GM13977 (cell line): ENCODE measurements at regions not wholly inside any gene's neighbourhood (a gene's known extent, or its start where the extent isn't known, plus 50 kb on each side); places are given as distances from the start of the nearest gene placed in this dataset.

Experiments used
- DNase-seq: peaks from one replicate; pipeline ENCODE4 v3.0.0; 2012; ENCODE audit warnings: low spot score
- in situ Hi-C: fragments of 300-500 bp; cut with MboI; formaldehyde crosslinking; loops from one replicate; pipeline ENCODE4 v1.12.0; 2022; ENCODE audit warnings: low sequenced_read_pairs, low pct_unique_long_range_greater_than_20kb, mixed read lengths, inconsistent platforms; ENCODE audit not compliant: unreplicated experiment
- TF ChIP-seq, protein P1 (sequence below): IDR thresholded peaks from 2 replicates; pipeline ENCODE4 v1.5.1; 2012; ENCODE audit warnings: mild to moderate bottlenecking, control low read depth; ENCODE audit not compliant: insufficient read depth; ENCODE audit errors: extremely low read depth, missing control alignments

DNA sequence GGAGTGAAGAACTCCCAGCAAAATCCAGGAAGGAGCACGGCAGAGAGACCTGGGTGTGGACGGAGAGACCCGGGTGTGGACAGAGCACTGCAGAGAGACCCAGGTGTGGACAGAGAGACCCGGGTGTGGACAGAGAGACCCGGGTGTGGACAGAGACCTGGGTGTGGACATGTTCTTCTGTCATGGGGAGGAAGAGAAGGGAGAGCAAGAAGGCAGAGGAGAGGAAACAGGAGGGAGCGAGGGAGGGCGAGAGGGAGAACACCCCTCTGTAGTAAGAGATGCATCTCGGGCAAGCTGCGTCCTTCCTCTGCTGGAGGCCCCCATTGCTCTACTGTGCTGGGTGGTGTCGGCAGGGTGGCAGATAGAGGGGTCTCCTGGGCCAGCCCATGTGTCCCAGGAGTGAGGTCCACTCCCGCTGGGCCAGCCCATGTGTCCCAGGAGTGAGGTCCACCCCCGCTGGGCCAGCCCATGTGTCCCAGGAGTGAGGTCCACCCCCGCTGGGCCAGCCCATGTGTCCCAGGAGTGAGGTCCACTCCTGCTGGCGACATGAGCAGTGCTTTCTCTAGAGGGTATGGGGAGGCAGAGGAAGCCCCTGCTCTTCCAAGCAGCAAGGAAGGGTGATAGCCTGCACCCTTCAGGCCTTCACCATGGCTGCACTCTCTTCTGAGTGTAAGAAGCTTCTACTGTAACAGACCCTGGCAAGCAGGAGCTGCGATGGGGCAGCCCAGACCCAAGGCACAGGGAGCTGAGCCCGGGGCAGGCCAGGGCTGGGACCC, 934.2 kb downstream of the BRD1 start:
- TF ChIP-seq, protein P1, sequence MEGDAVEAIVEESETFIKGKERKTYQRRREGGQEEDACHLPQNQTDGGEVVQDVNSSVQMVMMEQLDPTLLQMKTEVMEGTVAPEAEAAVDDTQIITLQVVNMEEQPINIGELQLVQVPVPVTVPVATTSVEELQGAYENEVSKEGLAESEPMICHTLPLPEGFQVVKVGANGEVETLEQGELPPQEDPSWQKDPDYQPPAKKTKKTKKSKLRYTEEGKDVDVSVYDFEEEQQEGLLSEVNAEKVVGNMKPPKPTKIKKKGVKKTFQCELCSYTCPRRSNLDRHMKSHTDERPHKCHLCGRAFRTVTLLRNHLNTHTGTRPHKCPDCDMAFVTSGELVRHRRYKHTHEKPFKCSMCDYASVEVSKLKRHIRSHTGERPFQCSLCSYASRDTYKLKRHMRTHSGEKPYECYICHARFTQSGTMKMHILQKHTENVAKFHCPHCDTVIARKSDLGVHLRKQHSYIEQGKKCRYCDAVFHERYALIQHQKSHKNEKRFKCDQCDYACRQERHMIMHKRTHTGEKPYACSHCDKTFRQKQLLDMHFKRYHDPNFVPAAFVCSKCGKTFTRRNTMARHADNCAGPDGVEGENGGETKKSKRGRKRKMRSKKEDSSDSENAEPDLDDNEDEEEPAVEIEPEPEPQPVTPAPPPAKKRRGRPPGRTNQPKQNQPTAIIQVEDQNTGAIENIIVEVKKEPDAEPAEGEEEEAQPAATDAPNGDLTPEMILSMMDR, result no peak
- in situ Hi-C loops, result no loop called here

GRCh38 chr22:48892578-48893287, 934.9 kb downstream of the BRD1 start:
- no peak for DNase-seq
- TF ChIP-seq, protein P1, result no peak
- in situ Hi-C loops, result no loop called here

More for the DNA sequence above, 934.2 kb downstream of the BRD1 start:
- DNase-seq, result no peak

- in situ Hi-C loops, result no loop called here
- no peak for DNase-seq
- TF ChIP-seq, protein P1, result no peak
Observed at GRCh38 chr22:48891688-48892577, 935.7 kb downstream of the BRD1 start.

- DNase-seq, result no peak
- TF ChIP-seq, protein P1, result no peak
- in situ Hi-C loops, result no loop called here
Observed at GRCh38 chr22:48890693-48891554, 936.7 kb downstream of the BRD1 start.

- in situ Hi-C loops, result no loop called here
- TF ChIP-seq, protein P1, result no peak
- no peak for DNase-seq
Observed at GRCh38 chr22:48889887-48890692, 937.6 kb downstream of the BRD1 start.
